ENCODE measurements at regions not wholly inside any gene's neighbourhood (a gene's known extent, or its start where the extent isn't known, plus 50 kb on each side); places are given as distances from the start of the nearest gene placed in this dataset.

GRCh38 chr4:113849771-113850170, 88.2 kb upstream of the CAMK2D start:
- TF ChIP-seq, protein P1, sequence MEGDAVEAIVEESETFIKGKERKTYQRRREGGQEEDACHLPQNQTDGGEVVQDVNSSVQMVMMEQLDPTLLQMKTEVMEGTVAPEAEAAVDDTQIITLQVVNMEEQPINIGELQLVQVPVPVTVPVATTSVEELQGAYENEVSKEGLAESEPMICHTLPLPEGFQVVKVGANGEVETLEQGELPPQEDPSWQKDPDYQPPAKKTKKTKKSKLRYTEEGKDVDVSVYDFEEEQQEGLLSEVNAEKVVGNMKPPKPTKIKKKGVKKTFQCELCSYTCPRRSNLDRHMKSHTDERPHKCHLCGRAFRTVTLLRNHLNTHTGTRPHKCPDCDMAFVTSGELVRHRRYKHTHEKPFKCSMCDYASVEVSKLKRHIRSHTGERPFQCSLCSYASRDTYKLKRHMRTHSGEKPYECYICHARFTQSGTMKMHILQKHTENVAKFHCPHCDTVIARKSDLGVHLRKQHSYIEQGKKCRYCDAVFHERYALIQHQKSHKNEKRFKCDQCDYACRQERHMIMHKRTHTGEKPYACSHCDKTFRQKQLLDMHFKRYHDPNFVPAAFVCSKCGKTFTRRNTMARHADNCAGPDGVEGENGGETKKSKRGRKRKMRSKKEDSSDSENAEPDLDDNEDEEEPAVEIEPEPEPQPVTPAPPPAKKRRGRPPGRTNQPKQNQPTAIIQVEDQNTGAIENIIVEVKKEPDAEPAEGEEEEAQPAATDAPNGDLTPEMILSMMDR (IDR thresholded peaks at IDR 0.05; ENCODE audit: low read depth, low read length, missing control alignments) = peak; percentile 3
- H3K4me3 ChIP-seq (ENCODE audit: low read depth, low read length) = no peak overlapping the region
- no peak for DNase-seq (ENCODE audit: low read depth)
- in situ Hi-C loops (cut with HindIII; ENCODE audit: low sequenced_read_pairs) = no loop called here

- no peak for DNase-seq (ENCODE audit: low read depth)
- in situ Hi-C loops (cut with HindIII; ENCODE audit: low sequenced_read_pairs) = no loop called here
- H3K4me3 ChIP-seq (ENCODE audit: low read depth, low read length) = no peak overlapping the region
- TF ChIP-seq, protein P1 (IDR thresholded peaks at IDR 0.05; ENCODE audit: low read depth, low read length, missing control alignments) = no peak
Observed at GRCh38 chr4:113847710-113848109, 86.2 kb upstream of the CAMK2D start.

GRCh38 chr4:113846433-113846832, 84.9 kb upstream of the CAMK2D start:
- in situ Hi-C loops (cut with HindIII; ENCODE audit: low sequenced_read_pairs) = no loop called here
- no peak overlapping the region for H3K4me3 ChIP-seq (ENCODE audit: low read depth, low read length)
- TF ChIP-seq, protein P1 (IDR thresholded peaks at IDR 0.05; ENCODE audit: low read depth, low read length, missing control alignments) = no peak
- DNase-seq (ENCODE audit: low read depth) = no peak

- in situ Hi-C loops (cut with HindIII; ENCODE audit: low sequenced_read_pairs) = no loop called here
- no peak for DNase-seq (ENCODE audit: low read depth)
- TF ChIP-seq, protein P1 (IDR thresholded peaks at IDR 0.05; ENCODE audit: low read depth, low read length, missing control alignments) = no peak
- H3K4me3 ChIP-seq (ENCODE audit: low read depth, low read length) = no peak overlapping the region
Observed at GRCh38 chr4:113845138-113845537, 83.6 kb upstream of the CAMK2D start.

DNA sequence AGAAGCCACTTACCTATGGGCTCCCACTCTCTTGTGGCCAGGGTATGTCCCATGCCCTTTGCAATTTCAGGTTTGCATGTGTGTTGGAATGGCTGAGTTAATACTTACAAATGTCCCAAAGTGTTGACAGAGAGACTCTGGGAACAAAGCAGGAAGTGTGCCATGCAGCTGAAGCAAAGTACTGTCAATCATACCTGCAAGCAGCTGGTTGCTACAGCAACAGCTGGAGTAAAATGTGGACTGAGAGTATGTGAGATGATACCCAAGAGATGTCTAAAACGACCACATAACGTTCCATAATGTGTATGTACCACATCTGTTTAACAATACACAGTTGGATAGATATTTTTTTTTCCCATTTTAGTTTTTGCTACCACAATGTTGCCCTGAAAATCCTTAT, 82.8 kb upstream of the CAMK2D start:
- no peak overlapping the region for H3K4me3 ChIP-seq (ENCODE audit: low read depth, low read length)
- TF ChIP-seq, protein P1 (IDR thresholded peaks at IDR 0.05; ENCODE audit: low read depth, low read length, missing control alignments) = no peak
- in situ Hi-C loops (cut with HindIII; ENCODE audit: low sequenced_read_pairs) = no loop called here
- no peak for DNase-seq (ENCODE audit: low read depth)

- DNase-seq (ENCODE audit: low read depth) = no peak
- TF ChIP-seq, protein P1 (IDR thresholded peaks at IDR 0.05; ENCODE audit: low read depth, low read length, missing control alignments) = no peak
- H3K4me3 ChIP-seq (ENCODE audit: low read depth, low read length) = no peak overlapping the region
- in situ Hi-C loops (cut with HindIII; ENCODE audit: low sequenced_read_pairs) = no loop called here
Observed at GRCh38 chr4:113840861-113841260, 79.3 kb upstream of the CAMK2D start.

DNA sequence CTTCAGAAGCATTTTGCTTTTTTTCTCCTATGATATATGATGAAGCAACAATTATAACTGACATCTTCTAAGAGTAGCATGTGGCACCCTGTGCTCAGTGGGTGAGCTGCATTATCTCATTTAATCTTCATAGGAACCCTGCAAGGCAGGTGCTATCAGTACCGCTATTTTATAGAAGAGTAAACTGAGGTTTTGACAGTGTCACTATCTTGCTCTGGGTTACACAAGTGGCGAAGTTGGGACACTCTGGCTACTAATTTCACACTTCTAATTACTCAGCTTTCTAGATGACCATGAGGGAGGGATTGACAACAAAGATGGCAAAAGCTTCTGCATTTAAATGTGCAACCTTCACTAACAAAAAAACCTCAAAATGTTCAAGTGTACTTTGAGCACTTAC, 76.9 kb upstream of the CAMK2D start:
- no peak overlapping the region for H3K4me3 ChIP-seq (ENCODE audit: low read depth, low read length)
- TF ChIP-seq, protein P1 (IDR thresholded peaks at IDR 0.05; ENCODE audit: low read depth, low read length, missing control alignments) = no peak
- in situ Hi-C loops (cut with HindIII; ENCODE audit: low sequenced_read_pairs) = no loop called here
- DNase-seq (ENCODE audit: low read depth) = no peak

Measured in astrocyte of the cerebellum (primary cell).